ENCODE measurements at regions not wholly inside any gene's neighbourhood (a gene's known extent, or its start where the extent isn't known, plus 50 kb on each side); places are given as distances from the start of the nearest gene placed in this dataset.
"Not testable (repeated sequence)": the region's sequence is repeated elsewhere in the genome, so short reads cannot be mapped to it uniquely, and the experiment has no call there.

DNA sequence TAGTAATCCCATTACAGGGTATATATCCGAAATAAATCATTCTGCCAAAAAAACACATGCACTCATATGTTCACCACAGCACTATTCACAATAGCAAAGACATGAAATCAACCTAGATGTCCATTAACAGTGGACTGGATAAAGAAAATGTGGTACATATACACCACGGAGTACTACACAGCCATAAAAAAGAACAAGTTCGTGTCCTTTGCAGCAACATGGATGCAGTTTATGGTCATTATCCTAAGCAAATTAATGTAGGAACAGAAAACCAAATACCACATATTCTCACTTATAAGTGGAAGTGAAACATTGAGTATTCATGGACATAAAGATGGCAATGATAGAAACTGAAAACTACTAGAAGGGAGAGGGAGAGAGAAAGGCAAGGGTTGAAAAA is 49.9 kb upstream of the CEP85L start:
- not testable (repeated sequence) for H3K9me3 ChIP-seq (ENCODE audit: insufficient read depth in 2 of 2, low read depth in 1 of 2, low read length in 1 of 2); H4K20me1 ChIP-seq (replicated peaks in 1 of 2; ENCODE audit: control insufficient read depth in 1 of 2, insufficient read depth in 2 of 2, low read length in 2 of 2); H3K56ac ChIP-seq (replicated peaks; ENCODE audit: insufficient read length, low read depth, low read length); H3K79me2 ChIP-seq (ENCODE audit: control insufficient read depth in 1 of 2, insufficient read depth in 2 of 2, low read length in 2 of 2); H3K36me3 ChIP-seq (ENCODE audit: control insufficient read depth in 2 of 4, insufficient read depth in 4 of 4, low read length in 3 of 4); H4K91ac ChIP-seq (replicated peaks; ENCODE audit: insufficient read length, low read length); H2BK5ac ChIP-seq (ENCODE audit: low read depth, low read length); H3K4ac ChIP-seq (replicated peaks; ENCODE audit: insufficient read length, low read depth, low read length); H2BK120ac ChIP-seq (replicated peaks; ENCODE audit: low read depth, low read length); H3K4me3 ChIP-seq (ENCODE audit: extremely low read depth in 1 of 4, insufficient read depth in 2 of 4, low read depth in 3 of 4, low read length in 4 of 4); H3K4me2 ChIP-seq (ENCODE audit: insufficient read depth in 1 of 2, low read depth in 2 of 2, low read length in 2 of 2); H3K23me2 ChIP-seq (ENCODE audit: low read depth, low read length); H4K5ac ChIP-seq (ENCODE audit: insufficient read length, low read depth, low read length); H3K9ac ChIP-seq (replicated peaks in 1 of 4; ENCODE audit: extremely low read depth in 1 of 4, low read depth in 3 of 4, low read length in 3 of 4); H2BK20ac ChIP-seq (ENCODE audit: low read length); H3K14ac ChIP-seq (ENCODE audit: insufficient read length); H3K79me1 ChIP-seq (ENCODE audit: low read depth, low read length); H3K27ac ChIP-seq (ENCODE audit: low read depth, low read length); H2AFZ ChIP-seq (ENCODE audit: low read length); H2BK15ac ChIP-seq (ENCODE audit: low read length); DNase-seq (ENCODE audit: low read depth in 1 of 2, low spot score in 2 of 2); H2BK12ac ChIP-seq (ENCODE audit: low read depth, low read length); FAIRE-seq; H2AK5ac ChIP-seq (ENCODE audit: low read depth, low read length); H3K18ac ChIP-seq (ENCODE audit: extremely low read depth, low read length); H4K8ac ChIP-seq (ENCODE audit: extremely low read depth, insufficient read depth, low read length); H3K23ac ChIP-seq (ENCODE audit: insufficient read length); H3K27me3 ChIP-seq (replicated peaks in 1 of 4; ENCODE audit: control insufficient read depth in 3 of 4, extremely low read depth in 1 of 4, insufficient read depth in 3 of 4, low read length in 3 of 4)
- CTCF ChIA-PET (ENCODE audit: partially characterized antibody): interaction anchor here (1.2 to 1.4 kb wide), 2 partner anchors 25 to 75 kb away, joined by 3 to 7 read pairs; no protein-coding TSS in a partner anchor
- POLR2A ChIA-PET (ENCODE audit: partially characterized antibody): interaction anchor here (0.7 kb wide), 1 partner anchor 54 kb away, joined by 3 read pairs; no protein-coding TSS in a partner anchor
- WGBS, 2 experiments (ENCODE audit: extremely low coverage in 1 of 2, insufficient coverage in 1 of 2, insufficient read length in 1 of 2, insufficient replicate concordance in 2 of 2, low coverage in 1 of 2, low lambda C conversion rate in 2 of 2, missing lambda C conversion rate in 1 of 2): 84% methylated on average over 3 of the region's 3 CpGs; no CpG with 5 or more reads in 1 of the 2 experiments
- peaks cover 0 to 10% (median 4%) of the 10 kb centered on the region in 4 experiments; a peak in 3 of 7 replicates for H3K4me1 ChIP-seq (replicated peaks in 1 of 4; ENCODE audit: control insufficient read depth in 3 of 4, insufficient read depth in 4 of 4, low read length in 3 of 4)

Measured in H1 (cell line).